Gastrocnemius medialis (tissue), 4 donors: ENCODE measurements at regions not wholly inside any gene's neighbourhood (a gene's known extent, or its start where the extent isn't known, plus 50 kb on each side); places are given as distances from the start of the nearest gene placed in this dataset.

Experiments used
- ATAC-seq, 2 donors: fragments of 150-250 bp; one replicate each; pipeline ENCODE4 v1.9.1; 2016
- DNase-seq, 2 donors: peaks; one replicate each; pipeline ENCODE4 v3.0.0-alpha.2; 2019
- H3K27ac ChIP-seq, 4 donors: fragments of 200-600 bp; sonication (generic); 1 replicate in 1 of 4; 2 replicates in 3 of 4; pipeline ENCODE4 v1.5.1; 2016 to 2018; ENCODE audit warnings: mild to moderate bottlenecking in 2 of 4, moderate library complexity in 1 of 4
- H3K27me3 ChIP-seq, 3 donors: fragments of 200-600 bp; sonication (generic) in 2 of 3; 1 replicate in 1 of 3; 2 replicates in 2 of 3; pipeline versions ENCODE4 v1.5.1 to v1.6.0; 2016 to 2019; ENCODE audit warnings: mild to moderate bottlenecking in 1 of 3, moderate library complexity in 1 of 3
- H3K36me3 ChIP-seq, 2 donors: fragments of 200-600 bp; sonication (generic) in 1 of 2; one replicate each; pipeline ENCODE4 v1.5.1; 2017 to 2018
- H3K4me1 ChIP-seq, 2 donors: fragments of 200-600 bp; sonication (generic) in 1 of 2; one replicate each; pipeline ENCODE4 v1.5.1; 2016 to 2017; ENCODE audit warnings: mild to moderate bottlenecking in 2 of 2
- H3K4me3 ChIP-seq, 4 donors: fragments of 200-600 bp; sonication (generic) in 3 of 4; 1 replicate in 1 of 4; 2 replicates in 3 of 4; pipeline ENCODE4 v1.5.1; 2016 to 2019; ENCODE audit warnings: mild to moderate bottlenecking in 2 of 4
- H3K9me3 ChIP-seq, 3 donors: fragments of 200-600 bp; sonication (generic) in 2 of 3; 1 replicate in 1 of 3; 2 replicates in 2 of 3; pipeline ENCODE4 v1.5.1; 2016 to 2019
- POLR2A ChIP-seq, 2 donors: fragments of 450-650 bp; IDR thresholded peaks; one replicate each; pipeline ENCODE4 v1.6.1; 2017; ENCODE audit warnings: antibody characterized with exemption in 2 of 2, mild to moderate bottlenecking in 2 of 2, moderate library complexity in 2 of 2
- in situ Hi-C, 4 donors: fragments of 200-750 bp; cut with MboI; loops; one replicate each; pipeline versions ENCODE4 v1.15.0 to v1.8.0; 2017; ENCODE audit warnings: low sequenced_read_pairs in 4 of 4
- intact Hi-C: fragments of 100-400 bp; cut with DNase I; formaldehyde crosslinking; loops from one replicate; pipeline ENCODE4 v1.15.1; 2023; ENCODE audit warnings: low total_unique reads
- TF ChIP-seq, protein P1 (sequence below), 5 experiments: fragments of 450-650 bp in 3 of 5; fragments of 200-600 bp in 2 of 5; sonication (generic) in 2 of 5; IDR thresholded peaks in 4 of 5; conservative IDR thresholded peaks in 1 of 5; 1 replicate in 4 of 5; 2 replicates in 1 of 5; pipeline ENCODE4 v1.5.1; 2016 to 2019; ENCODE audit warnings: antibody characterized with exemption in 5 of 5, mild to moderate bottlenecking in 3 of 5, moderate library complexity in 3 of 5

DNA sequence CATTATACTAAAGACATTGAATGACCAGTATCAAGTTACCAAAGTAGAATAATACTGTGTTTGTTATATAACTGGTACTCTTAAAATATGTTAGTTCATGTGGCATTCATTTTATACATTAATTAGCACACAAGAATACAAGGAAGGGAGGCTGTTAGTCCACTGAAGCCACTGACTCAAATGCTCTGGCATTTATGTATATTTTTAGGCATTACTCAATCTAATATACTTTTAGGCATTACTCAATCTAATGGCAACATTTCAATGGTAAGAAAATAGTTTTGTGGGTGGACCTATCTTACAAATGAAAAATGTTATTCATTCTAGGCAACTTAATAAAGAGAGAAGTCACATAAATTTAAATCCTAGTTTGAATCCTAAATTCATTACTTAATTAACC, 874.4 kb upstream of the USP15 start:
- H3K4me1 ChIP-seq: no peaks in the 10 kb centered on the region
- no peaks in the 10 kb centered on the region for H3K27me3 ChIP-seq
- intact Hi-C loops: no loop called here
- no peak for ATAC-seq
- H3K9me3 ChIP-seq: no peaks in the 10 kb centered on the region
- H3K36me3 ChIP-seq: no peaks in the 10 kb centered on the region
- in situ Hi-C loops: no loop called here
- no peak overlapping the region for H3K4me3 ChIP-seq
- H3K27ac ChIP-seq: no peak overlapping the region
- TF ChIP-seq, protein P1, sequence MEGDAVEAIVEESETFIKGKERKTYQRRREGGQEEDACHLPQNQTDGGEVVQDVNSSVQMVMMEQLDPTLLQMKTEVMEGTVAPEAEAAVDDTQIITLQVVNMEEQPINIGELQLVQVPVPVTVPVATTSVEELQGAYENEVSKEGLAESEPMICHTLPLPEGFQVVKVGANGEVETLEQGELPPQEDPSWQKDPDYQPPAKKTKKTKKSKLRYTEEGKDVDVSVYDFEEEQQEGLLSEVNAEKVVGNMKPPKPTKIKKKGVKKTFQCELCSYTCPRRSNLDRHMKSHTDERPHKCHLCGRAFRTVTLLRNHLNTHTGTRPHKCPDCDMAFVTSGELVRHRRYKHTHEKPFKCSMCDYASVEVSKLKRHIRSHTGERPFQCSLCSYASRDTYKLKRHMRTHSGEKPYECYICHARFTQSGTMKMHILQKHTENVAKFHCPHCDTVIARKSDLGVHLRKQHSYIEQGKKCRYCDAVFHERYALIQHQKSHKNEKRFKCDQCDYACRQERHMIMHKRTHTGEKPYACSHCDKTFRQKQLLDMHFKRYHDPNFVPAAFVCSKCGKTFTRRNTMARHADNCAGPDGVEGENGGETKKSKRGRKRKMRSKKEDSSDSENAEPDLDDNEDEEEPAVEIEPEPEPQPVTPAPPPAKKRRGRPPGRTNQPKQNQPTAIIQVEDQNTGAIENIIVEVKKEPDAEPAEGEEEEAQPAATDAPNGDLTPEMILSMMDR (IDR thresholded peaks at IDR 0.05 in 4 of 5, conservative IDR thresholded peaks at IDR 0.05 in 1 of 5): no peak
- no peak for TF ChIP-seq POLR2A (IDR thresholded peaks at IDR 0.05)
- DNase-seq: no peak

DNA sequence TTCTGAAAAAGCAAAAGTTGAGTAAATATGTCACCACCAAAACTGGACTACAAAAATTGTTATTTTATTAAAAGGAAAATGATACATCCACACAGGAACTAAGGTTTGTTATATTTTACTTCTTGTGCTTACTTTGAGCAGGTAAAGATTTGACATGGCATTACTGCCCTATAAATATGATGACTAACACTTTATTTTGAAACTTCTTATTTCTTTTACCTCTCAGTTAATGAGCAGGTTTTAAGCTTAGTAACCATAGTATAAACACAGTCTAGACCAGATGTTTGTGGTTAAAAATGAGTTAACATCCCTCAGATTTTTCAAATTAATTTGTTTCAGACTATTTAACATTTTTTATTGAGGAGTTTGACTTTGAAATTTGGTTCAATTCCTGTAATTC, 862.5 kb upstream of the USP15 start:
- TF ChIP-seq, protein P1 (IDR thresholded peaks at IDR 0.05 in 4 of 5, conservative IDR thresholded peaks at IDR 0.05 in 1 of 5): no peak
- no peak overlapping the region for H3K27ac ChIP-seq
- DNase-seq: no peak

DNA sequence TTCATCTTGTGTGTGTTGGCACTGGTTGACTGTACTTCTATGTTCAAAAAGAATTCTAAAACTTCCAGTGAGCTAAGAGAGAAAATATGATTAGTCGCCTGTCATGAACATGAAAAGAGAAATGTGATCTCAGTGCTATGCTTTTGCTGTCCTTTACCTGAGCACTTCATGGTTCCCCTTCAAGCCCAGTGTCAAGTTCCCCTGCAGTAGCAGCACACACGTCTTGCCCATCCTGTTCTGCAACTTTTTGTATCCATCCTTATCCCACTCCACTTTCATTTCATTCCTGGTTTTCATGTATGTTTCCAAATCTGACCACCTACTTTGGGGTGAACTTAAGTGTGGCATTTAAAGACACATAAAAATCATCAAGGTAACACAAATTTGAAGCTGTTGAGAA, 848.0 kb upstream of the USP15 start:
- in situ Hi-C loops (no loop called here), intact Hi-C loops (no loop called here)
- Histone ChIP-seq H3K27ac (no peak overlapping the region), H3K4me1 (no peaks in the 10 kb centered on the region), H3K27me3 (no peaks in the 10 kb centered on the region), H3K4me3 (no peak overlapping the region), H3K36me3 (no peaks in the 10 kb centered on the region), H3K9me3 (no peaks in the 10 kb centered on the region)
- DNase-seq (no peak), ATAC-seq (no peak)
- TF ChIP-seq, protein P1 (IDR thresholded peaks at IDR 0.05 in 4 of 5, conservative IDR thresholded peaks at IDR 0.05 in 1 of 5): no peak
- TF ChIP-seq POLR2A (IDR thresholded peaks at IDR 0.05): no peak

More for the DNA sequence above, 862.5 kb upstream of the USP15 start:
- Histone ChIP-seq H3K4me3 (no peak overlapping the region), H3K36me3 (no peaks in the 10 kb centered on the region), H3K4me1 (no peaks in the 10 kb centered on the region), H3K27me3 (no peaks in the 10 kb centered on the region), H3K9me3 (no peaks in the 10 kb centered on the region)
- intact Hi-C loops: no loop called here
- in situ Hi-C loops: no loop called here
- no peak for ATAC-seq

DNA sequence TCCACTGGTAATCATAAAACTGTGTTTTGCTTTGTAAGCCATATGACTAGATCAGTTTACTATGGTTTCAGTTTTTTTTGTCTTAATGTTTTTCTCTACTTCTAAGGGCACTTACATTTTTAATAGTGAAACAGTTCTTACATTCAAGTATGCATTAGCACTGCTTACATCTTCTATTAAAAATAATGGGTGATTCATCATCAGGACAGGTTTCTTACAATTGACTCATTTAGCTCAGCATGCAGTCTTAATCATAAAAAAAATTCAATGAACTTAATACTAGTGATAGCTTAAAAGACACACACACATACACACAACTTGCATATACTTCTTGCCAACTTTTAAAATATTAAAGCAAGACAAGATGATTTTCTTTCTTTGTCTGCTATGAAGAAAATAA, 845.7 kb upstream of the USP15 start:
- Histone ChIP-seq H3K9me3 (no peaks in the 10 kb centered on the region), H3K4me1 (no peaks in the 10 kb centered on the region), H3K4me3 (no peak overlapping the region), H3K27ac (no peak overlapping the region), H3K36me3 (no peaks in the 10 kb centered on the region), H3K27me3 (no peaks in the 10 kb centered on the region)
- TF ChIP-seq, protein P1 (IDR thresholded peaks at IDR 0.05 in 4 of 5, conservative IDR thresholded peaks at IDR 0.05 in 1 of 5): no peak
- TF ChIP-seq POLR2A (IDR thresholded peaks at IDR 0.05): no peak
- in situ Hi-C loops: no loop called here
- intact Hi-C loops: no loop called here
- DNase-seq (no peak), ATAC-seq (no peak)

DNA sequence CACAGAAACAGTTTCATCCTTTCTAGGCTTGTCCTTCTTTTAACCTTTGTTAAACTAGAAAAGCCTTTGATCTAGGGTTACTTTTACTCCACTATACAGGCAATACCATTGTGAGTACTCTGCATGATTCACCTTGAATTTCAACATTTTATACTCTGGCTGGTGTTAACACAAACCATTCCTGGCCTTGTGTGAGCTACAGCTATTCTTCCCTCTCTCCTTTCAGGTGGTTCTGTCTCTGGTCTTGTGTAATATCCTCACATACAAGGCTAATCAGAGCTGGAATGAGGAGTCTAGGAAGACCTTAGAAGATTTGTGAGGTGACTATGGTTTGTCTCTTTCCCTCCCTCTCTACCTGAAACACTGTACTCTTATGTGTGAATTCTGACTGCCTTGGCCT, 837.4 kb upstream of the USP15 start:
- in situ Hi-C loops: no loop called here
- TF ChIP-seq, protein P1 (IDR thresholded peaks at IDR 0.05 in 4 of 5, conservative IDR thresholded peaks at IDR 0.05 in 1 of 5): no peak
- TF ChIP-seq POLR2A (IDR thresholded peaks at IDR 0.05): no peak
- no peak for DNase-seq
- H3K9me3 ChIP-seq: no peaks in the 10 kb centered on the region
- H3K36me3 ChIP-seq: no peaks in the 10 kb centered on the region
- no peak for ATAC-seq
- H3K4me1 ChIP-seq: no peaks in the 10 kb centered on the region
- no peaks in the 10 kb centered on the region for H3K27me3 ChIP-seq
- intact Hi-C loops: no loop called here
- no peak overlapping the region for H3K4me3 ChIP-seq
- H3K27ac ChIP-seq: no peak overlapping the region
